Adrenal gland (tissue), 9 donors: ENCODE measurements at regions not wholly inside any gene's neighbourhood (a gene's known extent, or its start where the extent isn't known, plus 50 kb on each side); places are given as distances from the start of the nearest gene placed in this dataset.
A peak's percentile ranks its signal among the peaks of the same experiment; 100 is the strongest.

Experiments
- DNase-seq, 7 donors: peaks; one replicate each; pipeline ENCODE4 v3.0.0-alpha.2; 2019 to 2020
- H3K27ac ChIP-seq, 5 donors: fragments of 200-600 bp; sonication (generic) in 4 of 5; 1 replicate in 3 of 5; 2 replicates in 2 of 5; pipeline versions ENCODE4 v1.5.1 to v1.8.0; 2016 to 2020; ENCODE audit warnings: mild to moderate bottlenecking in 1 of 5
- H3K27me3 ChIP-seq: fragments of 200-600 bp; 2 replicates; pipeline ENCODE4 v1.8.0; 2021
- H3K36me3 ChIP-seq, 2 donors: fragments of 200-600 bp; replicated peaks in 1 of 2; 1 replicate in 1 of 2; 2 replicates in 1 of 2; pipeline versions ENCODE4 v1.5.1 to v1.8.0; 2018 to 2022
- H3K4me1 ChIP-seq, 2 donors: fragments of 200-600 bp; replicated peaks in 1 of 2; 1 replicate in 1 of 2; 2 replicates in 1 of 2; pipeline versions ENCODE4 v1.5.1 to v1.8.0; 2018 to 2021
- H3K4me3 ChIP-seq, 4 donors: fragments of 200-600 bp; sonication (generic) in 3 of 4; one replicate each; pipeline ENCODE4 v1.5.1; 2016 to 2018
- H3K9me3 ChIP-seq, 3 donors: fragments of 200-600 bp; sonication (generic) in 1 of 3; replicated peaks in 1 of 3; 1 replicate in 2 of 3; 2 replicates in 1 of 3; pipeline versions ENCODE4 v1.5.1 to v1.8.0; 2016 to 2021
- CTCF ChIP-seq, 6 experiments: fragments of 450-650 bp in 4 of 6; fragments of 200-600 bp in 2 of 6; sonication (generic) in 1 of 6; IDR thresholded peaks; 1 replicate in 5 of 6; 2 replicates in 1 of 6; pipeline versions ENCODE4 v1.5.1 to v1.8.0; 2016 to 2021; ENCODE audit warnings: antibody characterized with exemption in 6 of 6, mild to moderate bottlenecking in 2 of 6, moderate library complexity in 1 of 6
- POLR2A ChIP-seq, 2 donors: fragments of 450-650 bp; IDR thresholded peaks; one replicate each; pipeline ENCODE4 v1.6.1; 2017; ENCODE audit warnings: antibody characterized with exemption in 2 of 2, mild to moderate bottlenecking in 2 of 2, moderate library complexity in 1 of 2
- WGBS, 4 donors: extraction: QIAGEN DNeasy Blood & Tissue Kit in 2 of 4; methylation state at CpG; one replicate each; pipeline versions ENCODE4 v1.1.5 to v1.1.7; 2013 to 2017; 5-methylcytosine and 5-hydroxymethylcytosine counted together
- intact Hi-C, 2 donors: fragments of 100-400 bp; cut with DNase I; formaldehyde crosslinking; loops; one replicate each; pipeline versions ENCODE4 v1.14.1 to v1.15.0; 2022 to 2023
- donor health status: healthy with polysubstance abuse.
- donor health status: Bipolar disorder and iron deficiency.
- donor health status: DM: yes; HTN: yes; CAD: no.
- donor health status: DM: no; HTN: no; CAD: no.
- donor health status: DM: no; HTN: no; CAD: no.

- H3K9me3 ChIP-seq = no peaks in the 10 kb centered on the region
- TF ChIP-seq CTCF (IDR thresholded peaks at IDR 0.05) = no peak
- H3K36me3 ChIP-seq = no peaks in the 10 kb centered on the region
- H3K27me3 ChIP-seq = no peaks in the 10 kb centered on the region
- no peak overlapping the region for H3K4me3 ChIP-seq
- intact Hi-C loops = no loop called here
- 44 to 48% (median 47%) methylated on average over 3 of the region's 3 CpGs for WGBS, 4 donors
- DNase-seq = no peak
- H3K27ac ChIP-seq = no peak overlapping the region
- H3K4me1 ChIP-seq = no peaks in the 10 kb centered on the region
Observed at GRCh38 chr1:103945774-103946173, 196.1 kb downstream of the AMY1C start.

- Histone ChIP-seq H3K9me3 (no peaks in the 10 kb centered on the region), H3K27ac (no peak overlapping the region), H3K27me3 (no peaks in the 10 kb centered on the region), H3K4me3 (no peak overlapping the region), H3K36me3 (no peaks in the 10 kb centered on the region), H3K4me1 (no peaks in the 10 kb centered on the region)
- DNase-seq = no peak
- TF ChIP-seq POLR2A (IDR thresholded peaks at IDR 0.05) (no peak), CTCF (IDR thresholded peaks at IDR 0.05) (peak in 3 of 6 experiments; percentile 4 to 16 (median 13))
- 30 to 37% (median 35%) methylated on average over 3 of the region's 3 CpGs for WGBS, 4 donors
- intact Hi-C loops = no loop called here
Observed at GRCh38 chr1:103948526-103948925, 198.8 kb downstream of the AMY1C start.

GRCh38 chr1:103949779-103950178, 200.1 kb downstream of the AMY1C start:
- Histone ChIP-seq H3K4me1 (no peaks in the 10 kb centered on the region), H3K36me3 (no peaks in the 10 kb centered on the region), H3K27ac (no peak overlapping the region), H3K9me3 (no peaks in the 10 kb centered on the region), H3K4me3 (no peak overlapping the region), H3K27me3 (no peaks in the 10 kb centered on the region)
- TF ChIP-seq POLR2A (IDR thresholded peaks at IDR 0.05) (no peak), CTCF (IDR thresholded peaks at IDR 0.05) (no peak)
- intact Hi-C loops = no loop called here
- DNase-seq = no peak

- 59 to 67% (median 63%) methylated on average over 4 of the region's 4 CpGs for WGBS, 4 donors
- Histone ChIP-seq H3K27me3 (no peaks in the 10 kb centered on the region), H3K4me3 (no peak overlapping the region), H3K36me3 (no peaks in the 10 kb centered on the region), H3K4me1 (no peaks in the 10 kb centered on the region), H3K27ac (no peak overlapping the region), H3K9me3 (no peaks in the 10 kb centered on the region)
- intact Hi-C loops = no loop called here
- no peak for DNase-seq
- no peak for TF ChIP-seq POLR2A (IDR thresholded peaks at IDR 0.05)
- no peak for TF ChIP-seq CTCF (IDR thresholded peaks at IDR 0.05)
Observed at GRCh38 chr1:103953386-103953785, 203.7 kb downstream of the AMY1C start.
